CD4-positive, alpha-beta T cell treated with Interleukin-4 for 1 hour (primary cell): ENCODE measurements at regions not wholly inside any gene's neighbourhood (a gene's known extent, or its start where the extent isn't known, plus 50 kb on each side); places are given as distances from the start of the nearest gene placed in this dataset.

Experiments
- DNase-seq, 2 donors: peaks; one replicate each; pipeline ENCODE4 v3.0.0-alpha.2; 2020 to 2022

GRCh38 chr4:32374206-32374605, 1654.0 kb downstream of the PCDH7 start:
- no peak for DNase-seq

GRCh38 chr4:32393806-32394205, 1673.6 kb downstream of the PCDH7 start:
- DNase-seq, result no peak

GRCh38 chr4:32394255-32394654, 1674.1 kb downstream of the PCDH7 start:
- no peak for DNase-seq

GRCh38 chr4:32396507-32397070, 1676.4 kb downstream of the PCDH7 start:
- DNase-seq, result no peak

GRCh38 chr4:32400870-32401269, 1680.7 kb downstream of the PCDH7 start:
- DNase-seq, result no peak

- no peak for DNase-seq
Measured at GRCh38 chr4:32417113-32417704, 1697.0 kb downstream of the PCDH7 start.

- DNase-seq, result no peak
Measured at GRCh38 chr4:32423267-32423666, 1703.1 kb downstream of the PCDH7 start.

GRCh38 chr4:32425243-32425642, 1705.1 kb downstream of the PCDH7 start:
- DNase-seq, result no peak

GRCh38 chr4:32427566-32427965, 1707.4 kb downstream of the PCDH7 start:
- DNase-seq, result no peak

GRCh38 chr4:32429151-32429550, 1709.0 kb downstream of the PCDH7 start:
- DNase-seq, result no peak

- DNase-seq, result no peak
Measured at GRCh38 chr4:32435308-32435707, 1715.1 kb downstream of the PCDH7 start.

GRCh38 chr4:32436816-32437215, 1716.6 kb downstream of the PCDH7 start:
- no peak for DNase-seq

- DNase-seq, result no peak
Measured at GRCh38 chr4:32440391-32440790, 1720.2 kb downstream of the PCDH7 start.

- DNase-seq, result no peak
Measured at GRCh38 chr4:32454482-32454881, 1734.3 kb downstream of the PCDH7 start.

- DNase-seq, result no peak
Measured at GRCh38 chr4:32455231-32455630, 1735.1 kb downstream of the PCDH7 start.

- DNase-seq, result no peak
Measured at GRCh38 chr4:32460972-32461371, 1740.8 kb downstream of the PCDH7 start.

- DNase-seq, result no peak
Measured at GRCh38 chr4:32462944-32463343, 1742.8 kb downstream of the PCDH7 start.

GRCh38 chr4:32470087-32470585, 1750.0 kb downstream of the PCDH7 start:
- no peak for DNase-seq

- DNase-seq, result no peak
Measured at GRCh38 chr4:32472918-32473317, 1752.7 kb downstream of the PCDH7 start.

GRCh38 chr4:32475710-32476109, 1755.5 kb downstream of the PCDH7 start:
- DNase-seq, result no peak

GRCh38 chr4:32477518-32477917, 1757.3 kb downstream of the PCDH7 start:
- no peak for DNase-seq

- no peak for DNase-seq
Measured at GRCh38 chr4:32485956-32486355, 1765.8 kb downstream of the PCDH7 start.

- no peak for DNase-seq
Measured at GRCh38 chr4:32488690-32489089, 1768.5 kb downstream of the PCDH7 start.

GRCh38 chr4:32499171-32499570, 1779.0 kb downstream of the PCDH7 start:
- no peak for DNase-seq

- DNase-seq, result no peak
Measured at GRCh38 chr4:32503241-32503640, 1783.1 kb downstream of the PCDH7 start.
